Stimulated activated CD8-positive, alpha-beta memory T cell treated with anti-CD3 and anti-CD28 coated beads, Interleukin-7, amount 100 ng/mL, for 24 hours (primary cell): ENCODE measurements at regions not wholly inside any gene's neighbourhood (a gene's known extent, or its start where the extent isn't known, plus 50 kb on each side); places are given as distances from the start of the nearest gene placed in this dataset.

Experiments used
- DNase-seq: peaks from one replicate; pipeline ENCODE4 v3.0.0-alpha.2; 2020; ENCODE audit warnings: low read depth

- no peak for DNase-seq
Measured at GRCh38 chr16:79444572-79444971, 156.0 kb downstream of the MAF start.

GRCh38 chr16:79439901-79440300 is 160.6 kb downstream of the MAF start:
- no peak for DNase-seq

GRCh38 chr16:79437764-79438751 is 162.5 kb downstream of the MAF start:
- no peak for DNase-seq

GRCh38 chr16:79436885-79437284 is 163.7 kb downstream of the MAF start:
- DNase-seq: no peak

- no peak for DNase-seq
Measured at GRCh38 chr16:79434771-79435170, 165.8 kb downstream of the MAF start.

- DNase-seq: no peak
Measured at GRCh38 chr16:79434092-79434491, 166.4 kb downstream of the MAF start.

- DNase-seq: no peak
Measured at GRCh38 chr16:79431923-79432322, 168.6 kb downstream of the MAF start.

- DNase-seq: no peak
Measured at GRCh38 chr16:79430191-79430678, 170.3 kb downstream of the MAF start.

- DNase-seq: no peak
Measured at GRCh38 chr16:79429381-79430190, 171.0 kb downstream of the MAF start.

- no peak for DNase-seq
Measured at GRCh38 chr16:79426663-79427062, 173.9 kb downstream of the MAF start.

GRCh38 chr16:79422064-79422463 is 178.5 kb downstream of the MAF start:
- no peak for DNase-seq

GRCh38 chr16:79421126-79421525 is 179.4 kb downstream of the MAF start:
- no peak for DNase-seq

GRCh38 chr16:79420493-79420892 is 180.0 kb downstream of the MAF start:
- no peak for DNase-seq

GRCh38 chr16:79419148-79419547 is 181.4 kb downstream of the MAF start:
- DNase-seq: no peak

- DNase-seq: no peak
Measured at GRCh38 chr16:79417601-79418008, 182.9 kb downstream of the MAF start.

- DNase-seq: no peak
Measured at GRCh38 chr16:79415983-79416640, 184.4 kb downstream of the MAF start.

GRCh38 chr16:79412783-79413225 is 187.7 kb downstream of the MAF start:
- DNase-seq: no peak

- no peak for DNase-seq
Measured at GRCh38 chr16:79411805-79412204, 188.7 kb downstream of the MAF start.

GRCh38 chr16:79411357-79411756 is 189.2 kb downstream of the MAF start:
- DNase-seq: no peak

GRCh38 chr16:79409978-79410377 is 190.6 kb downstream of the MAF start:
- DNase-seq: no peak

- DNase-seq: no peak
Measured at GRCh38 chr16:79408355-79408754, 192.2 kb downstream of the MAF start.

GRCh38 chr16:79407461-79408135 is 192.9 kb downstream of the MAF start:
- no peak for DNase-seq
